Ishikawa (cell line): ENCODE measurements at regions not wholly inside any gene's neighbourhood (a gene's known extent, or its start where the extent isn't known, plus 50 kb on each side); places are given as distances from the start of the nearest gene placed in this dataset.

Source experiments
- CREB1 ChIP-seq: IDR thresholded peaks from 2 replicates; pipeline ENCODE4 v1.6.1; 2012; ENCODE audit warnings: low read depth
- FOXM1 ChIP-seq: IDR thresholded peaks from 2 replicates; pipeline ENCODE4 v1.6.1; 2012; ENCODE audit warnings: low read depth, borderline replicate concordance
- TAF1 ChIP-seq: IDR thresholded peaks from 2 replicates; pipeline ENCODE4 v1.6.1; 2012; ENCODE audit warnings: low read depth, mild to moderate bottlenecking
- YY1 ChIP-seq: IDR thresholded peaks from 2 replicates; pipeline ENCODE4 v1.6.1; 2012; ENCODE audit warnings: low read depth
- ZBTB7A ChIP-seq: IDR thresholded peaks from 2 replicates; pipeline ENCODE4 v1.6.1; 2012; ENCODE audit warnings: low read depth
- TF ChIP-seq, protein P1 (sequence below): IDR thresholded peaks from 2 replicates; pipeline ENCODE4 v1.6.1; 2012
- TF ChIP-seq, protein P2 (sequence below): IDR thresholded peaks from 2 replicates; pipeline ENCODE4 v1.6.1; 2012; ENCODE audit warnings: low read depth, mild to moderate bottlenecking
- TF ChIP-seq, protein P3 (sequence below): IDR thresholded peaks from 2 replicates; pipeline ENCODE4 v1.6.1; 2012

DNA sequence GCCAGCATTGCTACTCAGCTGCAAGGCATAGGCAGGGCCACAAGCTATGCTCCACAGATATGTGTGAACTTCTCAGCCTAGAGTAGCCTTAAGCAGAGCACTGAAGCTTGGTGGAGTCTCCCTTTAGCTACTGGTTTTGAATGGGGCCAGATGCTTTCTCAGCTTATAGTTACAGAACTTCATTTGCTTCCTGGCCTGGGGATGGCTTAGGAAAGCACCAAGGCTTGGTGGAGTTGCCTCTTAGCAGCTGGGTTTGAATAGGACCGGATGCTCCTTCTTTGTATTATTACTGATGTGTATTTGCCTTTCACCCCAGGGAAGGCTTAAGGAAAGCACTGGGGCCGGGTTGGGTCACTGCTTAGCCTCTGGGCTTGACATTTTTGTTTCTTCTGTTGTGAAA, 497.8 kb upstream of the SEMA6A start:
- TF ChIP-seq, protein P1, sequence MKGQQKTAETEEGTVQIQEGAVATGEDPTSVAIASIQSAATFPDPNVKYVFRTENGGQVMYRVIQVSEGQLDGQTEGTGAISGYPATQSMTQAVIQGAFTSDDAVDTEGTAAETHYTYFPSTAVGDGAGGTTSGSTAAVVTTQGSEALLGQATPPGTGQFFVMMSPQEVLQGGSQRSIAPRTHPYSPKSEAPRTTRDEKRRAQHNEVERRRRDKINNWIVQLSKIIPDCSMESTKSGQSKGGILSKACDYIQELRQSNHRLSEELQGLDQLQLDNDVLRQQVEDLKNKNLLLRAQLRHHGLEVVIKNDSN: no peak
- TF ChIP-seq, protein P2, sequence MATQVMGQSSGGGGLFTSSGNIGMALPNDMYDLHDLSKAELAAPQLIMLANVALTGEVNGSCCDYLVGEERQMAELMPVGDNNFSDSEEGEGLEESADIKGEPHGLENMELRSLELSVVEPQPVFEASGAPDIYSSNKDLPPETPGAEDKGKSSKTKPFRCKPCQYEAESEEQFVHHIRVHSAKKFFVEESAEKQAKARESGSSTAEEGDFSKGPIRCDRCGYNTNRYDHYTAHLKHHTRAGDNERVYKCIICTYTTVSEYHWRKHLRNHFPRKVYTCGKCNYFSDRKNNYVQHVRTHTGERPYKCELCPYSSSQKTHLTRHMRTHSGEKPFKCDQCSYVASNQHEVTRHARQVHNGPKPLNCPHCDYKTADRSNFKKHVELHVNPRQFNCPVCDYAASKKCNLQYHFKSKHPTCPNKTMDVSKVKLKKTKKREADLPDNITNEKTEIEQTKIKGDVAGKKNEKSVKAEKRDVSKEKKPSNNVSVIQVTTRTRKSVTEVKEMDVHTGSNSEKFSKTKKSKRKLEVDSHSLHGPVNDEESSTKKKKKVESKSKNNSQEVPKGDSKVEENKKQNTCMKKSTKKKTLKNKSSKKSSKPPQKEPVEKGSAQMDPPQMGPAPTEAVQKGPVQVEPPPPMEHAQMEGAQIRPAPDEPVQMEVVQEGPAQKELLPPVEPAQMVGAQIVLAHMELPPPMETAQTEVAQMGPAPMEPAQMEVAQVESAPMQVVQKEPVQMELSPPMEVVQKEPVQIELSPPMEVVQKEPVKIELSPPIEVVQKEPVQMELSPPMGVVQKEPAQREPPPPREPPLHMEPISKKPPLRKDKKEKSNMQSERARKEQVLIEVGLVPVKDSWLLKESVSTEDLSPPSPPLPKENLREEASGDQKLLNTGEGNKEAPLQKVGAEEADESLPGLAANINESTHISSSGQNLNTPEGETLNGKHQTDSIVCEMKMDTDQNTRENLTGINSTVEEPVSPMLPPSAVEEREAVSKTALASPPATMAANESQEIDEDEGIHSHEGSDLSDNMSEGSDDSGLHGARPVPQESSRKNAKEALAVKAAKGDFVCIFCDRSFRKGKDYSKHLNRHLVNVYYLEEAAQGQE: no peak
- TF ChIP-seq FOXM1 (no peak), ZBTB7A (no peak), YY1 (no peak), TAF1 (no peak), CREB1 (no peak)
- TF ChIP-seq, protein P3, sequence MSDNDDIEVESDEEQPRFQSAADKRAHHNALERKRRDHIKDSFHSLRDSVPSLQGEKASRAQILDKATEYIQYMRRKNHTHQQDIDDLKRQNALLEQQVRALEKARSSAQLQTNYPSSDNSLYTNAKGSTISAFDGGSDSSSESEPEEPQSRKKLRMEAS: no peak
